ENCODE measurements at regions not wholly inside any gene's neighbourhood (a gene's known extent, or its start where the extent isn't known, plus 50 kb on each side); places are given as distances from the start of the nearest gene placed in this dataset.

GRCh38 chr4:114184901-114185300, 205.5 kb upstream of the ARSJ start:
- DNase-seq: no peak

DNA sequence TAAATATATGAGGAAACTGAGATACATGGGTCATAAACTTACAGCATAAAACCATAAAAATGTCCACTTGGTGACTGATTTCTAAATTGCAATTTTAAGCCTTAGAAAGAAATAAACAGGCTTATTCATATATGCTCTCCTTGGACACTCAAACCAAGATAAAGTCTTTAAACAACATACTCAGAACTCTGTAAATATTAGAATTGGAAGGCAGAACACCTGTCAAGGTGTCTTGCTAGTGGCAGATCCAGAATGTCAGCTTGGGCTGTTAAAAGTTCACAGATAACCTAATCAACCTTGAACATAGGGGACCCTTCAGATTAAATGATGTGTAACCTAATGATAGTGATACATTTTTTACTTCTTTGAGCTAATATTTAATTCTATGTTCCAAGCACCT, 208.1 kb upstream of the ARSJ start:
- DNase-seq: no peak

GRCh38 chr4:114191496-114191895, 212.0 kb upstream of the ARSJ start:
- DNase-seq: no peak

GRCh38 chr4:114192854-114193253, 213.4 kb upstream of the ARSJ start:
- DNase-seq: no peak

- DNase-seq: no peak
These were observed 214.4 kb upstream of the ARSJ start for GRCh38 chr4:114193624-114194399.

GRCh38 chr4:114196606-114197005, 217.2 kb upstream of the ARSJ start:
- DNase-seq: no peak

- DNase-seq: no peak
These were observed 220.6 kb upstream of the ARSJ start for GRCh38 chr4:114200026-114200425.

GRCh38 chr4:114205261-114205660, 225.8 kb upstream of the ARSJ start:
- DNase-seq: no peak

- no peak for DNase-seq
These were observed 229.2 kb upstream of the ARSJ start for GRCh38 chr4:114208574-114209151.

- no peak for DNase-seq
These were observed 230.1 kb upstream of the ARSJ start for GRCh38 chr4:114209584-114209983.

DNA sequence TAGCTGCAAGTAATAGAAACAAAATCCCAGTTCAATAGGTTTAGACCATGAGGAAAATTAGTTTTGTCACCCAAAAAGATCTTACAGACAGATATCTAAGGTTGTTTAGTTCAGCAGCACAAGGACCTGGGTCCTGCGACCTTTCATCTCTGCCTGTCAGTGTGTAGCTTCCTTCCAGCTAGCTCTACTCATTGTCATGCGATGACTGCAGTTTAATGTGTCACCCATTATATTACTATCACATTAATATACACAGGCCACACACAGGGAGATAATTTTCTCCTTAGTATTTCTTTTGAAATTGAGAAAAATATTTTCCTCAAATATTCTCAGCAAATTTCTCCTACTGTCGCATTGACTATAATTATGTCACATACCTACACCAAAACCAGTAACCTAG, 232.1 kb upstream of the ARSJ start:
- no peak for DNase-seq

DNA sequence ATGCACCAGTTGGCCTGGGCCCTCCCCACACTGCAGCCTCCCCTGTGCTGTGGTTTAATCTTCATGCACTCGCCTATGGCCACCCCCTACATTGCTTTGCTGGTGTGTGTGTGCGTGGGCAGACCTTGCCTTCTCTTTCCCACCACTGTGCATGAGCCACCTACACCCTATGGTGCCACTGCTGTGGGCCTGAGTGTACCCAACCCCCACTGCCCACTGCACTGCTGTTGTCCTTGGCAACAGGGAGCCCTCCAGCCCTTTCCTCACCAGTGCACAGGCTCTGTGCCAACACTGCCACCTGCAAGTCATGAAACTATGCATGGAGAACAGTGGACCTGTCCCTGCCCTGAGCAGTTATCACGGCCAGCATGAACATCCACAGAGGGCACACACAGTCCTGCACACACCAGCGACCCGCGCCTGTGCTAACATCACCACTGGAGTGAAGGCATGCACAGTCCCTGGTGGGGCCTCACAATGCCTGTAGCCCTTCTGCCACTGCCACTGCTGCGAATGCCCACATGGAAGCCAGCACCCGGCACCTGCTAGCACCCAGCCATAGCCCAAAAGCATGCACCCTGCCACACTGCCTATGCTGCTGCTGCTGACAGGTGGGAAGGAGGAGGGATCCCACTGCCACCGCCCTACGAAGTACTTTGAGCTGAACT, 237.8 kb upstream of the ARSJ start:
- DNase-seq: no peak

GRCh38 chr4:114223580-114223979, 244.1 kb upstream of the ARSJ start:
- DNase-seq: no peak

DNA sequence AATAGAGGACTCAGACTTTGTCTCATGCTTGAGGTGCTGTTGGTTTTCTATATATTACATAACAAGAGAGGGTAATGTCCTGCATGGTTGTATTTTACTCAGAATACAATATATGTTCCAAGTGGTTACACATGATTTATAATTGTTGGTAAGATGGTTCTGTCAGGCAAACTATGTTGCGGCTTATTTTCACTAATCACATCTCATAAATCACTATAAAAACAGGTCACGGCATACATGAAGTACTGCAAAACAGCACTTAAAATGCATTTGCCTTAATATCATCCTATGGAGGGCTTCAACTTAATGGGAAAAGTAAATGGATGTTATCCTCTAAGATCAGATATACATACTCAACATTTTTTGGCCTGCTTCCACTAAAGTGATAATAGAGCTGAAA, 246.0 kb upstream of the ARSJ start:
- DNase-seq: peak; percentile 68

DNA sequence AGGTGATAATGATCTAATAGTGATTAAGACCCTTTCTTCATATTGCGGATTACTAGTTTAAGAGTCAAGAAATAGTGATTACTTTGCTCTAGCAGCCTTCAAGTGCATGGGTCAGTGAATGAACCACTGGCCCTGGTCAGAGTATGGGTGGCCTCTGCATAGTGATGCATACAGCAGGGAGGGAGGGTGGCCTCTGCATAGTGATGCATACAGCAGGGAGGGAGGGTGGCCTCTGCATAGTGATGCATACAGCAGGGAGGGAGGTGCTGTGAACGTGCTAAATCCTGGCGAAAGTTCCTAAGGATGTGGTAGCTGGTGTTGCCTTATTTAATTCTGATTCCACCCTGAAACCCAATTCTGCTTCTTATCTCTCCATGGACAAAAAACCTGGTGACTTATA, 246.7 kb upstream of the ARSJ start:
- DNase-seq: no peak

DNA sequence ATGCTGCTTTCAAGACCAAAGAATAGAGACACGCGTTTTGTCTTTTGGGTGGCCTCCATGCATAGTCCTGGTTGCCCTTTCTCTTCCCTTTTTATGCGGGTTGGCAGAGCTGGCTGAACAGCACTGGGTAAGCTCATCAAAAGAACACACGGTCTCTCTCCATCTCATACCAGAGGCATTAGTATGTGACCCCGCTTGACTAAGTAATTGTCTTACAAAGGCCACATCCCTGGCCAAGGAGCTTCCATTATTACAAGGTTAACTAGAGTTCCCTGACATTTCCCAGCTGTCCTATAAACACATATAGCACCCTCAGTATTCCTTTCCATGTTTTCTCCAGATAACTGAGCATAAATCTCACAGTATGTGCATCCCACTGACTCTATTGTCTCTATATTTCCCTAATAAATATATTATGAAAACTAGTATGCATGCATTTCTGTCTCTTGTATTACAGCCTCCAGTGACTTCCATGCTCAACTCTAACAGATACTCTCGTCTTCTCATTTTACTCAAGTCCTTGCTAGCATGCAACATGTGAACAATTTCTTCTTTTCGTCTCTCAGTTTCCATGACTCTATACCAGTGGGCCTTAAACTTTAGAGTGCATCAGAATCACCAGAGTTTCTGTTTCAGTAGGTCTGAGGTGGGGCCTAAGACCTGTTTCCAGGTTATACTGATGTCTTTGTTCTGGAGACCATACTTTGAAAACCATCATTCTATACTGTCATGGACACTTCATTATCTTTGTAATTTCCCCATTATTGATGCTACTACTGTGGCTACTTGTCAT, 247.7 kb upstream of the ARSJ start:
- no peak for DNase-seq

DNA sequence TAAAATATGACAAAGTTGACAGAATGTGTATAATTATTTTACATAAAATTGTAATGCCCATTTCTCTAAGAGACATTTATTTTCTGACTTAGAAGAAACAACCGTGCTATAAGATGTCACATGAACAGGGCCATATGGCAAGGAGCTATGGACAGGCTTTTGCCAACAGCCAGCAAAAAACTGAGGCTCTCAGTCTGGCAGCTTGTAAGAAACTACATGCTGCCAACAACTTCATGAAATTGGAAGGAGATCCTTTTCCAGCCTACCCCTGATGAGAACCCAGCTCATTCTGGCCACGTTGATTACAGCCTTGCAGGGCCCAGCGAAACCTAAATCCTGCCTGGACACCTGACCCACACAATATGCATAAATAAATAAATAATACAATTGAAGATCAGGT, 250.3 kb upstream of the ARSJ start:
- DNase-seq: no peak

GRCh38 chr4:114236171-114236769, 256.8 kb upstream of the ARSJ start:
- no peak for DNase-seq

DNA sequence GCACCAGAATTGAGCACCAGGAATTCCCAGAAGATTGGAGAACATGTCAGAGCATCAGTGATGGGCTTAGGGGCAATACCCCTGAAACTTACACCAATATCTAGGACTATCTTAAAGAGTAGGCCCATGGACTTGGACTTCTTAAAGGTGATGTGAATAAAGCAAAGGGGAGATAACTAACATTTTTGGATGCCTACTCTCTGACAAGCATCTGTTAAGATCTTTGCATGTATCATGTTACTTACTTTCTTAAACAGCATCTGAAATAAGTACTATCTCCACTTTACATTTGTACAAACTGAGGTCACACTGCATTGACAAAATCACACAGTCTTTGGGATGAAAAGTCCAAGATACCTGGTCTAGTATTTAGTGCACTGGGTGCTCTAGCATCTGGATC, 258.6 kb upstream of the ARSJ start:
- no peak for DNase-seq

DNA sequence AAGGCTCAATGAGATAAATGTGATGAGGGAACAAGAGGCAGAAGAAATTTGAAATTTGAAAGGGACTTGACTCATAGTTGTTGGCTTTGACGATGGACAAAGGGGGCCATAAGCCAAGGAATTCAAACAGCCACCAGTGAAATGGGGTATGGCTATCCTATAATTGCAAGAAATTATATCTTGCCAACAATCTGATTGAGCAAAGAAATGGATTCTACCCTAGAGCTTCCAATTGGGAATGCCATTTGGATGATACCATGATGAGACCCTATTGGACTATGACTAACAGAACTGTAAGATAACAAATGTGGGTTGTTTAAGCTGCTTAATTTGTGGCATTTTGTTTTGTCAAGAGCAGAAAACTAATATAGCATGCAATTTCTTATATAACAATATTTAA, 270.1 kb upstream of the ARSJ start:
- DNase-seq: no peak

DNA sequence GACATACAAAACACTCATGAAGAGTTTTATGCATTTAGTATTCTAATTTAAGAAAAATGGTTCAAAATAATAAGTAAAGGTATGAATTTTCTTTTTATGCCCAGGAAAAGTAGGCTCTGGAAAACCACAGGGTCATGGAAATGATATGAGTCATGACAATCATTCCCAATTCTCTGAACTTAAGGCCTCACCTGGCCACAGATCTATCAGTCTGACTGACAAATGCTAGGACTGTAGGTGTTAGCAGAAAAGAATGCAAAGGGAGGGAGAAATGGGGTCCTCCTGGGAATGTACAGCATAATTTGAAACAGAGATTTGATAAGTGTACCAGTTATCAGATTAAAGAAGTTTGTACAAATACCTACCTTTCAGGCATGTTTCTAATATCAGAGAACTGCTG, 270.5 kb upstream of the ARSJ start:
- no peak for DNase-seq

GRCh38 chr4:114250439-114250891, 271.0 kb upstream of the ARSJ start:
- DNase-seq: no peak

GRCh38 chr4:114251020-114251419, 271.6 kb upstream of the ARSJ start:
- no peak for DNase-seq

Measured in NCI-H187 treated with DMSO at 0.1 percent for 48 hours (cell line).